OCI-LY3 (cell line): ENCODE measurements at regions not wholly inside any gene's neighbourhood (a gene's known extent, or its start where the extent isn't known, plus 50 kb on each side); places are given as distances from the start of the nearest gene placed in this dataset.

Experiments
- EZH2phosphoT487 ChIP-seq: fragments of 200-600 bp; shearing (Covaris generic); IDR thresholded peaks from 2 replicates; pipeline ENCODE4 v1.6.1; 2018; ENCODE audit warnings: antibody characterized with exemption, mixed run types, low read depth
- TF ChIP-seq, protein P1 (sequence below): fragments of 200-600, 300-600 bp; sonication (generic); IDR thresholded peaks from 2 replicates; pipeline ENCODE4 v1.5.1; 2014; ENCODE audit warnings: antibody characterized with exemption, low read length, low read depth

DNA sequence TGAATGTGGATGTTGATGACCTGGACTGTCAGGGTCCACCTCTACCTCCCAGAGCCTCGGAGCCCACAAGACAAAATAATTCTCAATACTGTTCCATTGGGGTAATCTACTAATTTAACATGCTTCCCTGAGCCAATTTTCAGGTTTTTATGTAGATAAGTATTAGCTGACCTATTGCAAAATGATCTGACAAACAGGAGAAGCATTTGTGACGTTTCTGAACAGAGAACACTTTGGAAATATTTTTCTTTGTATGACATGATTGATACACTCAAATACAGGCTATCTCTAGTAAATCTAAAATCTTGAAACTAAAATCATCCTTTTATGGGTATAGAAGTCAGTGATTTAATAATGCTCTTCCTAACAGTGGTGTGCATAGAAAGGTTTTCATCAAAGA is 716.6 kb downstream of the KLHL13 start:
- TF ChIP-seq EZH2phosphoT487: no peak
- TF ChIP-seq, protein P1, sequence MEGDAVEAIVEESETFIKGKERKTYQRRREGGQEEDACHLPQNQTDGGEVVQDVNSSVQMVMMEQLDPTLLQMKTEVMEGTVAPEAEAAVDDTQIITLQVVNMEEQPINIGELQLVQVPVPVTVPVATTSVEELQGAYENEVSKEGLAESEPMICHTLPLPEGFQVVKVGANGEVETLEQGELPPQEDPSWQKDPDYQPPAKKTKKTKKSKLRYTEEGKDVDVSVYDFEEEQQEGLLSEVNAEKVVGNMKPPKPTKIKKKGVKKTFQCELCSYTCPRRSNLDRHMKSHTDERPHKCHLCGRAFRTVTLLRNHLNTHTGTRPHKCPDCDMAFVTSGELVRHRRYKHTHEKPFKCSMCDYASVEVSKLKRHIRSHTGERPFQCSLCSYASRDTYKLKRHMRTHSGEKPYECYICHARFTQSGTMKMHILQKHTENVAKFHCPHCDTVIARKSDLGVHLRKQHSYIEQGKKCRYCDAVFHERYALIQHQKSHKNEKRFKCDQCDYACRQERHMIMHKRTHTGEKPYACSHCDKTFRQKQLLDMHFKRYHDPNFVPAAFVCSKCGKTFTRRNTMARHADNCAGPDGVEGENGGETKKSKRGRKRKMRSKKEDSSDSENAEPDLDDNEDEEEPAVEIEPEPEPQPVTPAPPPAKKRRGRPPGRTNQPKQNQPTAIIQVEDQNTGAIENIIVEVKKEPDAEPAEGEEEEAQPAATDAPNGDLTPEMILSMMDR: no peak
